ENCODE measurements at regions not wholly inside any gene's neighbourhood (a gene's known extent, or its start where the extent isn't known, plus 50 kb on each side); places are given as distances from the start of the nearest gene placed in this dataset.
A peak's percentile ranks its signal among the peaks of the same experiment; 100 is the strongest.

- no peak for DNase-seq
Measured at GRCh38 chr9:107759009-107759822, 269.6 kb upstream of the KLF4 start.

- DNase-seq, result no peak
Measured at GRCh38 chr9:107756091-107756490, 266.5 kb upstream of the KLF4 start.

GRCh38 chr9:107755246-107755645, 265.7 kb upstream of the KLF4 start:
- DNase-seq, result no peak

GRCh38 chr9:107751567-107752210, 262.1 kb upstream of the KLF4 start:
- peak; percentile 41 for DNase-seq

- peak; percentile 51 for DNase-seq
Measured at GRCh38 chr9:107750741-107751566, 261.4 kb upstream of the KLF4 start.

- no peak for DNase-seq
Measured at GRCh38 chr9:107749787-107750444, 260.3 kb upstream of the KLF4 start.

GRCh38 chr9:107744873-107745272, 255.3 kb upstream of the KLF4 start:
- no peak for DNase-seq

- DNase-seq, result no peak
Measured at GRCh38 chr9:107742531-107743309, 253.2 kb upstream of the KLF4 start.

- DNase-seq, result no peak
Measured at GRCh38 chr9:107740088-107740980, 250.8 kb upstream of the KLF4 start.

- no peak for DNase-seq
Measured at GRCh38 chr9:107739601-107740082, 250.1 kb upstream of the KLF4 start.

GRCh38 chr9:107738789-107739188, 249.2 kb upstream of the KLF4 start:
- DNase-seq, result no peak

GRCh38 chr9:107737987-107738743, 248.6 kb upstream of the KLF4 start:
- no peak for DNase-seq

GRCh38 chr9:107737610-107737986, 248.0 kb upstream of the KLF4 start:
- DNase-seq, result no peak

GRCh38 chr9:107735821-107736220, 246.3 kb upstream of the KLF4 start:
- no peak for DNase-seq

- no peak for DNase-seq
Measured at GRCh38 chr9:107734256-107735013, 244.9 kb upstream of the KLF4 start.

GRCh38 chr9:107733523-107733894, 243.9 kb upstream of the KLF4 start:
- DNase-seq, result no peak

- DNase-seq, result no peak
Measured at GRCh38 chr9:107732781-107733522, 243.4 kb upstream of the KLF4 start.

GRCh38 chr9:107731115-107731762, 241.7 kb upstream of the KLF4 start:
- DNase-seq, result no peak

All from eye (tissue), 1 donor.